ENCODE measurements at regions not wholly inside any gene's neighbourhood (a gene's known extent, or its start where the extent isn't known, plus 50 kb on each side); places are given as distances from the start of the nearest gene placed in this dataset.

DNA sequence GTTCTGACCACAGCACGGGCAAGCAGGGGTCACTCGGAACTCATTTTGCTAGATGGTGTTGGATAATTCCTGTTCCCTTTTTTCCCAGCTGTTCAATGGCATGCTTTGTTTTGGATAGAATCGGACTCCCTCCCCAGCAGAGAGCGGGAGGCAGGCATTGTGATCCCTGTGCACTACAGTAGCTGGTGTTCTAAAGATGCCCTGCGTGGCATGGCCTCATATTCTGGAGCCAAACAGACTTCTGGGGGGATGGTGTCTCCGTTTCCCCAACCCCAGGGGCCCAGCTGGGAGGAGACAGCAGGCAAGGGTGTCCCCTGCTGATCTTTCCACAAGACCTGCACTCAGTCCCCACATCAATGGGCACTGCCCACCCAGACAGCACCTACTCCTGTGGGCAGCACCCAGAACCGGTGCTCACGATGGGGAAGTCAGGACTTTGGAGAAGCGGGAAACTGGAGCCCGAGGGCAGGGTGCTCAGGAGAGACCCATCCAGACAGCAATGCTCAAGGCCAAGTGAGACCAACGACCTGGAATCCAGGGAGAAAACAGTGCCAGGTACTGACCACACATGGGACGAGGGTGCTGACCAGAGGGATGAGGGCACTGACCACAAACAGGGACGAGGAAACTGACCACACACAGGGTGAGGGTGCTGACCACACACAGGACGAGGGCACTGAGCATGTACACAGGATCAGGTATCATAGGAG is 934.9 kb downstream of the BRD1 start:
- no peak for DNase-seq (ENCODE audit: low read depth)

DNA sequence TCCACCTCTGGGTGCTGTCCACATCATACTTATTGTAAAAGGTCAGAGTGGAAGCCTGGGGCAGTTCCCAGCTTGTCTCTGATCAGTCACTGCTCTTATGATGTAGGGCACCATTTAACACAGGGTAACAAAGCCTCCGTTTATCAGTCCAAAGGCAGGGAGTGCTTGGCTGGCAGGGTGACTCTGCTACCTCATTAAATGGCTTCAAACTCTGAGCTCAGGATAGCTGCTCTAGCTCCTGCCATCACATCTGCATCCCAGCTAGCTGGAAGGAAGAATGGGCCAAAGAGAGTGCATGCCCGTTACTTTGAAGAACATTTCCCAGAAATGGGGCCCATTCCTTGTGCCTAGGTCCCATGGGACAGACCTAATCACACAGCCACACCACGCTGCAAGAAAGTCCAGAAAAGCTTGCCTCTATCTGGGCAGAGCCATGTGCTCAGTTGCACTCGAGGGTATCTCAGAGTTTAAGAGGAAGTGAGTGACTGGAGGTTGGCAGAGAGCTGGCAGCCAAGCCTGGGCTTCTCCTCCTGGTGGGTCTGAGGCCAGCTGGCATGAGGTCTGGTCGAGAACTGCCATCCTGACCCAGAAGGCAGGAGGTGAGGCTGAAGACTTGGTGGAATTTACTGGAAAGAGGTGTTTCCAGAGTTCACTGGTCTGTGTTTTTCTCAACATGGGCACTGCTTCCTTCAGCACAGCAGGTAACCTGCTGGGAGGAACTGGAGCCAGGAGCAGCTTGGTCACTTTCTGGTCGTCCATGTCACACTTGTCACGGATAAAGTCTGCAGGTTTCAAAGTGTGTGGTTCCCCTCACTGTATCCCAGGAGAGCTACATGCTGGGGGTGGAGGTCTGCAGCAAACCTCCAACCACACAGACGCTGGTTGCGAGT is 935.7 kb downstream of the BRD1 start:
- no peak for DNase-seq (ENCODE audit: low read depth)

DNA sequence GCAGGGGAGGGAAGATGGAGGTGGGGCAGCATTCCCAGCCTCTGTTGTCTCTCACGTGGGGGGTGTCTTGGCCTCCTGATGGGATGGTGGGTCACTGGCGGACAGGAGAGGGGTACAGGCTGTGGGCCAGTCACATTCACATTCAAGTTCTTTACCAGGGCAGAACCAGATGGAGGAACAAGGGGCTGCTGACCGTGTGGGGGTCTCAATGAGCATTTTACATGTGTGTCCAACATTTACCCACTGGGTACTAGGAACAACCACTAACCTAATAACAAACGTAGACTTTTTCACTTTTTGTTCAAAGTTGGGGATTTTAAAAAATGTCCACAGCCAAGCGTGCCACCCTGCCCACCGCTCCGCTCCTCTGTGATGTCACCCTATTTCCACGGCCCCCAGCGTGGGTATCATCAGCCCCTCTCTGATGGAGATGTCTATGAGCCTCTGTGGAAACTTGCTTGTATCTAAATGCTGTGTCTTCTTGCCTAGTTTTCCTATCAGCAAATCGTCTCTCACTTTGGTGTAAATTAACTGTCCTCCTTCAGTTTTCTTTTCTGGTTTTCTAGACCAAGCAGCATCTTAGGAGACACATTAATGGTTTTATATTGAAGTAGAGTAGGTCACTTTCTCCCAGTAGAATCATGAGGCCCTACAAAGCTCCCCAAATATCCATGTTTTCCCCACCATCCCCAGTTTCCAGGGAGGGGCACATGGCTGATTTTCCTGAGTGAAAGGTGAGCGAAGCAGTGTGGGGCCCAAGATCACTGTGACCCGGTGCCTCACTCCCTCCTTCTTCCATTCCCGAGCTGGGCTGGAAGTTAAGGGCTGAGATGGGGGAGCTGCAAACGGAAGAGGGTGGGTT is 936.7 kb downstream of the BRD1 start:
- DNase-seq (ENCODE audit: low read depth) = no peak

DNA sequence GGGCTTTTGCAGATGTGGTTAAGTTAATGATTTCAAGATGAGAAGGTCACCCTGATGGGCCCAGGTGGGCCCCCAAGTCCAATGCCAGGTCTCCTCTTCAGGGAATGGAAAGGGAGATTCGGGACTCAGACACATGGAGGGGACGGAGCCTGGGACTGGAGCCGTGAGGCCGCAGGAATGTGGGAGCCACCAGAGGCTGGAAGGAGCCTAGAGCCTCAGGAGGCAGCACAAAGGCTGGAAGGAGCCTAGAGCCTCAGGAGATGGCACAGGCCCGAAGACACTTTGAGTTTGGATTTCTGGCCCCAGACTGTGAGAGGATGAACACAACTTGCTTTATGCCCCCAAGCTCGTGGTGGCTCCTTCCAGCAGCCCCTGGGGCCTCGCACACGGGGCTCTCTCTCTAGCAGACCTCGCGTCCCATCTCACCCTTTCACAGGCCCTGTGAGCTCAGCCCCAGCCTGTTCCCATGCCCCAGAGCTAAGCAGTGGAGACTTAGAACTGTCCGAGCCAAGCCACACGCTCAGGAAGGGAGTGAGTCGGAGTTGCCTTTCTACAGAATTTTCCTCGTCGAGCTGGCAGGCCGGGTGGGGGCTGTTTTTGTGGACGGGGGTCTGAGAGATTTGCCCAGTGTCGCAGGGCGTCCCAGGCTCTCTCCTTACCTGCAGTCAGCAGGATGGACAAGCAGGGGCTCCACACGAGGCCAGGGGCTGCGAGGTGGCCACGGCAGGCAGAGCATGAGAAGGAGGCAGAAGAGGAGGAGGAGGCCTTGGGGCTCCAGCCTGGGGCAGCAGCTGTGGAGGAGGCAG is 937.6 kb downstream of the BRD1 start:
- no peak for DNase-seq (ENCODE audit: low read depth)

DNA sequence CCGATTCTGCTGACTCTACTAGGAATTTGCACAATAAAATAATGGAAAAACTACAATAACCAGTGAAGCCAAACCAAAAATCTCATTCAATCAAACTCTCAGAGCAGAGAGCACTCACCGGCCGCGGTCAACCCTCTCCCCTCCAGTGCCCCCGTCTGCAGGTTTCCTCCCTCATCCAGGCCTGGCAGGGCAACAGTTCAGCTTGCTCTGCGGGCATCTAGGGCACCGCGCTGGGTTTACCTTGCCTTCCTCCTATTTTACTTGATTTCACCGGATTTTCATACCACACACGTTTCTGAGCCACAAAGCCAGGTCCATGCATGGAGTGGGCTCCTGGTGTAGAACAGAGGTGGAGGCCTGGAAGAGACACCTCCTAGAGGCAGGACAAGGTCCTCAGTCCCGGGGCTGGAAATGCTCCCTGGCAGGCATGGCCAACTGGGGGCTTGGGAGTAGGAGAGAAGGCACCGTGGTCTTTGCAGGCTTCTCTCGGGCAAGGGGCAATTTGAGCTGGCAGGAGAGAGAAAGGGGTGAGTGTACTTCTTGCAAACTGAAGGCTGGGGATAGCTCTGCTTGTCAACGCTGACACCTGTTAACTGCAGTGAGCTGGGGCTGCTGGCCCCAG is 938.4 kb downstream of the BRD1 start:
- DNase-seq (ENCODE audit: low read depth) = no peak

DNA sequence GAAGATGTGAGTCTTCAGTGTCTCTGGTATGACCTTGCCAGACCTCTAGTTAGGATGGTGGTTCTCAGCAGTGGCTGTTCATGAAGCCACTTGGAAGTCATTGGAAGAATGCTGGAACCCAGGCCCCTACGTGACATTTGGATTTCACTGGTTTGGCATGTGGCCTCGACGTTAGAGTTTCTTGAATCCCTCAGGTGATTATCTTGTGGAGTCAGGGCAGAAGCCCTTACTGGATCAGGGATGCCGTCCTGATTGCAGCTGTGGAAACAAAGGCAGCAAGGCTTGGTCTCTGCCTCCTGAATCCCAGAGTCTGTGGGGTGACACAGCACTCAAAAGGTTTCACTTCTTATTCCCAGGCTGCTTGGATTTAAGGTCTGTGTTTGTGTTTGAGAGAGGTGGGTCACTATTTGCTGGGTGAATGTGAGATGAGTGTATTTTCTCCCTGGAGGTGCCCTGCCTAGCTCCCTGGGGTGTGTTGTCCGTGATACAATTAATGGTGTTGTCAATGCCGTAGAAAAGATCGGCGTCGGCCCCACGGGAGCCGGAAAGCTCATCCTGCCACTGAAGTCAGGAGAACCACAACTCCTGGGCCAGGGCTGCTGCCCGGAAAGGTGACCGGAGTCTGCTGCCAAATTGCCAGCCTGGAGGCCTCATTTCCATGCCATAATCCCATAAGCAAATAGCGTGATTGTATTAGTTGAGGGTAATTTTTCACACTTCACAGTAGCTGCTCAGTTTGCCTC is 939.0 kb downstream of the BRD1 start:
- DNase-seq (ENCODE audit: low read depth) = no peak

DNA sequence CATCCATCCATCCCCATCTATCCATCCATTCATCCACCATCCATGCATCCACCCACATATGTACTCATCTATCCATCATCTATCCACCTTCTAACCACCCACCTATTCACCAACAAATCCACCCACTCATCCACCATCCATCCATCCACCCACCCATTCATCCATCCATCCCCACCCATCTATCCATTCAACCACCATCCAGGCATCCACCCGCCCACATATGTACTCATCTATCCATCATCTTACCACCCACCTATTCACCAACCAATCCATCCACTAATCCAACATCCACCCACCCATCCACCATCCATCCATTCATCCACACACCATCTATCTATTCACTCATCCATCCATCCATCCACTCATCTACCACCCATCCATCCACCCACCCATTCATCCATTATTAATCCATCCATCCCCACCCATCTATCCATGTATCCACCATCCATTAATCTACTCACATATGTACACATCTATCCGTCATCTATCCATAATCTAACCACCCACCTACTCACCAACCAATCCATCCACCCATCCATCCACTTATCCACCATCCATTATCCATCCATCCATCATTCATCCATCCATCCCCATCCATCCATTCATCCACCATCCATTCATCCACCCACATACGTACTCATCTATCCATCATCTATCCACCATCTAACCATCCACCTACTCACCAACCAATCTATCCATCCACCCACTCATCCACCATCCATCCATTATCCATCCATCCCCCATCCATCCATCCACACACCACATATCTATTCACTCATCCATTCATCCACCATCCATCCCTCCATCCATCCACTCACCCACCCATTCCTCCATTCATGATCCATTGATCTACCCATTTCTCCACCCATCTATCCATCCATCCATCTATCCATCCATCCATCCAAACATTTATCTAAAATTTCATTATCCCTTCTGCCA is 940.0 kb downstream of the BRD1 start:
- no peak for DNase-seq (ENCODE audit: low read depth)

DNA sequence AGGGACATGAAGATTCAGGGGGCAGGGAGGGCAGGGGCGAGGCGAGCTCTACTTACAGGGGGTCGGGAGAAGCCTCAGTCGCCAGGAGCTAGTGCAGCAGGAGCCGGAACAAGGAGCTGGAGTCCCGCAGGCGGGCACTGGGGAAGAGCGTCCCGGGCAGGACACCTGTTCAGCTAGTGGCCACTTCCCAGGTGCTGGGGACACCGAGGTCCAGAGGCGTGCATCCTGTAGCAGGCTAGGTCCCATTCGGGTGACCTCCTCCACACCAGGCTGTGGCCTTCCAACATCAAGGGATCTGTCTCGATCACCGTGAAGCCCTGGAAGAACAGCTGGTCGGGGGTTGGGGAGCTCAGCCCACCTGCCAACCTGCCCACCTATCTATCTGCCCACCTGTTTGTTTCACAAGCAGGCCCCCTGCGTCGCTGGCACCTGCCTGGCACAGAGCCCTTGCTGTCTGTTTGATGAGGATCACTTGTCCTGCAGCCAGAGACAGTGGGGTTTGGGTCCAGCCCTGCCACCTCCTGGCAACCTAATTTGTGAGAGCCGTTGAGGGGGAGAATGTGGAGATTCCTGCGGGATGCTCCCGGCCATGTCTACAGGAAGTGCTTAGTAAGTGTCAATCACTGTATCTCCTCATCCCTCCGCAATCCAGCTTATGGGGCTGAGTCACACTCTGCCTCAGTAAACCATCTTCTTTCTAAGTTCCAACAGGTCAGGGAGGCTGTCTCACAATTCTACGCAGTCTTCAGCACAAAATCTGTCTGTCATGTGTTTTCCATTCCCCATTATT is 940.9 kb downstream of the BRD1 start:
- no peak for DNase-seq (ENCODE audit: low read depth)

DNA sequence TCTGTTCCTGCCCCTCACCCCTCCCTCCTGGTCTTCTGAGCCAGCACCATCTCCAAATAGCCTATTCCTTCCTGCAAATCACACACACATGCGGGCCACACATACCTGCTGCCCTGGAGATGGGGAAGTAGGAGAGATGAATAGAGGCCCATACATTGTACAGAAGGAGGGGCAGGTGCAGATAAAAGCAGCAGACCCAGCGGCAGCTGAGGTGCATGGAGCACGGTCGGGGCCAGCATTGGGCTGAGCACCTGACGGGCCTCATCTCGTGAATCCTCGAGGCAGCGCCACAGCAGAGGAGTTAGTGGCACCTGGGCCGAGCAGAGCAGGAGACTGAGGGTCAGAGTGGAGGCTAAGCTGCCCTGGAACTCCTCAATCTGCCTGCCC is 941.8 kb downstream of the BRD1 start:
- no peak for DNase-seq (ENCODE audit: low read depth)

DNA sequence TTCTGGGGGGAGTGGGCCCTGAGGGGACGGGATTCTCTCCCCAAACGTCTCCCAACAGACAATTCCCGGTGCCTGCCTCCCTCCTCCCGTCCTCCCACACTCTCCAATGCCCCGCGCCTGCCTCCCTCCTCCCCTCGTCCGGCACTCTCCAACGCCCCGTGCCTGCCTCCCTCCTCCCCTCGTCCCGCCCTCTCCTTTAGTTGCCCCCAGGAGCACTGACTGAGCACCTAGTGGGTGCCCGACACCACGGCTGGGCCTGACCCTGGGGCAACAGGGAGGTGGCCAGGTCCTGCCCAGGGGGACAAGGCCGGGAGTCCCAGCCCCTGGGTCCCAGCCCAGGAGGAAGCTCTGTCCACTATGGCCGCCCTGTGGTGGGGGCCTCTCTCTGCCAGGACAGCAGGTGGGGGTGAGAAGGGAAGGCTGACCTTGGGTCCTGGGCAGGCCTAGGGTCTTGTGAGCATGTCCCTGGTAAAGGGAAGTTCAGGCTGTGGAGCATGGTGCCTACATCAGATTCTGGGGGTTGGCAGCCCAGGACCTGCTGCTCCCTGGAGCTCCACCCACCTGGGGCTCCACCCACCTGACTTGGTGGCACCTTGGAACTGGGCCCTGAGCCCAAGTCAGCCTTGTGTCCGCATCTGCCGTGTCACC is 942.3 kb downstream of the BRD1 start:
- DNase-seq (ENCODE audit: low read depth) = no peak

DNA sequence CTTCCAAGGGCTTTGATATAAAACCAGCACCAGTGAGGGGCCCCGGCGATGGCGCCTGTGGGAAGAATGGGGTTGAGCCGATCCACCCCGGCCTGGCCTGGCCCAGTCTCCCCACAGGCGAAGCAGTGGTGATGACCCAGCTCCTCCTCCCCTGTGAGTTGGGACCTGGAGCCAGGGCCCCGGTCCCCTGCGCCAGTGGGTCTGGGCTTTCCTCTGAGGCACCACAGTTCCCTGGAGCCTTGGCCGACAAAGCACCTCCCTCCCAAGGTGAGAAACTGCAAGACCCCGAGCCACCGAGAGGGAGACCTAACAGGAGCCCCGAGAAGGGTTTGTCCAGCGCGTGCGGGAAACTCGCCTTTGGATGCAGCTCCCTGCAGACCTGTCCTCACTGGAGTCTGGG is 942.9 kb downstream of the BRD1 start:
- no peak for DNase-seq (ENCODE audit: low read depth)

DNA sequence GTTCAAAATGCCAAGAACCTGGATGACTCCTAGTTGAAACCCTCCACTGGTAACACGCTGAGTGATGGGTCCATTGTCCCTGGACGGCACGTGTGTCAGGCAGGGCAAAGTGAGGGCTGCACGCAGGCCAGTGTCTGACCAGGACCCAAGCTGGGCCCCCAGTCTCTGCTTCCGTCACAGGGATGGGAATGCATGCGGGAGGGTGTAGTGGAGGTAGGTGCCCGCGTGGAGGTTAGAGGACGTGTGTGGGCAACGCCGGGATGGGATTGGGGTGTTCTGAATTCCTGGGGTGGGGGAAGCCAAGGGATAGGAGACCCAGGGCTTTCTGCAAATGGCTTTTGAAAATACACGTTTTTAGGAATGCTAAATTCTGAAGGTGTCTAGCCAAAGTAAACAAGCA is 943.3 kb downstream of the BRD1 start:
- no peak for DNase-seq (ENCODE audit: low read depth)

DNA sequence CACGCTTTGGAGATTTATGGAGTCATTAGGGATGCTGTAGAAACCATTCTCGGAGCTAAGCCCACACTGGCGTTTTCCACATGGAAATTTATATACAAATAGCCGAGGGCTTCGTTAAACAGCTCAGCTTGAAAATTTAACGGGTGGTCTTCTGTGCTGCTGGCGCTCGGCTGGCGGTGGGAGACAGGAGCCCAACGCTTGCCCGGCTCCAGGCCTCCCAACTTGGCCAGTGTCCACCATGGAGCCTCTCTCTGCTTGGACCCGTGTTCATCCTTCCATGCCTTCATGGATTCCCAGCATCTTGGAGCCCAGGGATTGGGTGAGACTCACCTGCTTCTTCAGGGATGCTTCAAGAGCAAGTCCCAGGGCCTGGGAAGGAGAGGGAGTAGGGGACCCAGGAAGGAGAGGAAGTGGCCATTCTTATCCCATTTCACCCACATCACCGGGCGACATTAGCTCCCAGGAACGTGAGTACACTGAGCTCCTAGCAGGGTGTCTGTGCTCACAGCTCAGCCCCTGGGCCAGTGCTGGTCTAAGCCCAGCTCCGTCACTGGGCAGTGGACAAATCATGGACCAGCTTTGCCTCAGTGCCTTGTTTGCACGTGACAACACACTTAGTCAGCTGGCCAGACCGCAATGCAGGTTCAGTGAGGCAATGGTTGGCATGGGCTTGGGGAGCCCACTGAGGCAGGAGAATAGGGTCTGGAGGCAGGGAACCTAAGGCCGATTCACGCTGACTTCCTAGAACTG is 944.3 kb downstream of the BRD1 start:
- no peak for DNase-seq (ENCODE audit: low read depth)

DNA sequence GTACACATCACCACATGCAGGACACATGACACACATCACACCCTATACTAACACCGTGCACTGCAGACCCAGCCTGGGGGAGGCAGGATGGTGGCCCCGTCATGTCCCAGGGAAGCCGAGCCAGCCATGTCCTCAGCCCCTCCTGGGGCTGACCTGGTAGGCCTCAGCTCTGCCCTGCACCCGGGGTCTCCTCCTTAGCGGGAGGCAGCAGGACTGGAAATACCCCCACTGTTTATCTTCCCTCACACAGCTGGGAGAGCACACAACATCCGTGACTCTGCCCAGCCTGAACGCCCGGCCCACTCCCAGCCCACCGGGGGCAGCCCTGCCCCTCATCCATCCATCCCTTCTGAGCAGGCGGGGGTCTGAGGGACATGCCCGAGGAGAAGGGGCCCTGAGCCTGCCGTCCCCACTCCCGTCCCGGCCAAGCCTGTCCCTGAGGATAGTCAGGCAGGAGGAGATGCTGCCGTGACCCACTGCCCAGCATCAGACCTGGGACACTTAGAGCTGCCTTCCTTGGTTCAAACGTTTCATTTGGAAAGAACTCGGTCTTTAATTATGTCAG is 945.0 kb downstream of the BRD1 start:
- no peak for DNase-seq (ENCODE audit: low read depth)

DNA sequence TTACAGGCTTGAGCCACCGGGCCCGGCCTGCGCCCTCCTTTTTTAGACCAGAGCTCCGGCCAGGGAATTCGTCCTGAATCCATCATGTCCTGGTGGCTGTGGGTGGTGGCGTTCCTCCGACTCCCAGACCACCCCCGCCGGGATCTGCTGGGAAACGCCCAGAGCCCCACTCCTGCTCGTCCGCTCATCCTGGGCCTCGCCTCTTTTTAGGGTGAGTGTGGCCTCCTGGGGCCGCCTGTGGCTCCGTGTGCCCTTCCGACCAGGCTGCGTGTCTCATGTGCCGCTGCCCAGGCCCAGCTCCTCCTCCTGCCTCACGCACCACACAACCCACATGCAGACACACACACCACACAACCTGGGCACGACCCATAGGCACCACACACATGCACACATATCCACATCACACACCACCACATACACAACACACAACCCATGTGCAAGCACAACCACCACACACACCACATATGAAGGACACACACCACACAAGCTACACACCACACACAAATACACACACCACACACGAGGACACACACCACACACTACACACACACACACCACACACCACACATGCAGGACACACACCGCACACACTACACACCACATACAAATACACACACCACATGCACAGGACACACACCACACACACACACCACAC is 946.2 kb downstream of the BRD1 start:
- no peak for DNase-seq (ENCODE audit: low read depth)

DNA sequence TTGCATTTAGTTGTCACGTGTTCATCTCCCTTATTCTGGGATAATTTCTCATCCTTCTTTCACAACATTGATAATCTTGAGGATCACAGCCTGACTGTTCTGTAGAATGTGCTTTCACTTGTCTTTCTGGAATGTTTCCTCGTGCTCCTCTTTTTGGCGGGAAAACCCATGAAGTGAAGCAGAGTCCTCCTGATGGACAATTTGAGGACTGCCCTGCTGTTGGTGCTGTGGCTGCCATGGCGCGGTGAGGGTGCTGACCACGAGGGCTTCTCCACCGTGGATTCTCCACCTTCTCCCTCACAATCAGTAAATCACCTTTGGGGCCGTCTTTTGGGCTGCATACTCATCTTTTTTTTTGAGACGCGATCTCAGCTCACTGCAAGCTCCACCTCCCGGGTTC is 946.9 kb downstream of the BRD1 start:
- no peak for DNase-seq (ENCODE audit: low read depth)

DNA sequence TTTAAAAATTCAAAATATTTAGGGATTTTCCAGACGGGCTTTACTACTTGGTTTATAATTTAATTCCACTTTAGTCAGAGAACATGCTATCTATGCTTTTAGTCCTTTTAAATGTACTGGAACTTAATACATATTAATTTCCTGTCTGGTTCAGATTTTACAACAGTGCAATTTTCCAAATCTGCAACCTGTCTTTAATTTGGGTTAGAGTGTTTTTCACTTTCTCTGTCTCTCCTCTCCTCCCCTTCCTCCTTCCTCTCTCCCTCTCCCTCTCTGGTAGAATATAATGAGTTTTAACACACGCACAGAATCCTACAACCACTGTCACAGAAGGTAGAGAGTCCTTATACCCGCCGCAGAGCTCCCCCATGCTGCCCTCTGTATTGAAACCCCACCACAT is 950.7 kb downstream of the BRD1 start:
- no peak for DNase-seq (ENCODE audit: low read depth)

Measured in stimulated activated CD8-positive, alpha-beta memory T cell treated with anti-CD3 and anti-CD28 coated beads, Interleukin-12 subunit alpha, Interleukin-12 subunit beta, amount 100 ng/mL, for 1 hour (primary cell).